IMR-90 (cell line): ENCODE measurements at regions not wholly inside any gene's neighbourhood (a gene's known extent, or its start where the extent isn't known, plus 50 kb on each side); places are given as distances from the start of the nearest gene placed in this dataset.

Source experiments
- ATAC-seq: fragments of 200-7000 bp; cut with Tn5 transposase; 2 replicates; pipeline ENCODE4 v1.9.1; 2020; ENCODE audit warnings: low read depth, mild to moderate bottlenecking, moderate library complexity
- BruUV-seq: library from RNA; stranded (reverse); fragments of 400-500 nt; replicated peaks from 2 replicates; lab custom pipeline; 2021; lab: Mats Ljungman, UMichigan
- CTCF ChIA-PET: fragments of 300-600 bp; formaldehyde crosslinking; extraction: SDS; loops from one replicate; lab custom pipeline; 2021; ENCODE audit warnings: antibody characterized with exemption; lab: Yijun Ruan, JAX
- POLR2A ChIA-PET: fragments of 300-600 bp; sonication (Branson Sonifier 250); formaldehyde crosslinking; loops from one replicate; lab custom pipeline; 2022; ENCODE audit warnings: antibody characterized with exemption; ENCODE audit not compliant: unreplicated experiment; lab: Charles Lee
- DNase-seq: peaks from one replicate; pipeline ENCODE4 v3.0.0; 2013
- H2AFZ ChIP-seq: replicated peaks from 2 replicates; pipeline ENCODE3; 2013; ENCODE audit warnings: low read length, mild to moderate bottlenecking; ENCODE audit not compliant: poor library complexity
- H2AK5ac ChIP-seq: 2 replicates; pipeline ENCODE4 v1.6.1; 2013; ENCODE audit warnings: low read depth, low read length, inconsistent platforms
- H2AK9ac ChIP-seq: replicated peaks from 2 replicates; pipeline ENCODE3; 2013; ENCODE audit warnings: mild to moderate bottlenecking, low read depth, low read length, moderate library complexity; ENCODE audit not compliant: poor library complexity
- H2BK120ac ChIP-seq: 2 replicates; pipeline ENCODE4 v1.6.1; 2013; ENCODE audit warnings: low read depth, low read length, inconsistent platforms
- H2BK15ac ChIP-seq: 3 replicates; pipeline ENCODE4 v1.6.1; 2013; ENCODE audit warnings: low read depth, low read length, inconsistent platforms
- H2BK20ac ChIP-seq: 2 replicates; pipeline ENCODE4 v1.6.1; 2013; ENCODE audit warnings: low read depth, mild to moderate bottlenecking, inconsistent platforms, low read length, moderate library complexity
- H2BK5ac ChIP-seq: 2 replicates; pipeline ENCODE4 v1.6.1; 2013; ENCODE audit warnings: mild to moderate bottlenecking, low read depth, low read length, inconsistent platforms; ENCODE audit not compliant: poor library complexity, severe bottlenecking
- H3K14ac ChIP-seq: replicated peaks from 2 replicates; pipeline ENCODE4 v1.6.1; 2013; ENCODE audit warnings: low read depth, low read length, inconsistent platforms
- H3K18ac ChIP-seq: 2 replicates; pipeline ENCODE4 v1.6.1; 2013; ENCODE audit warnings: low read depth, low read length, control low read depth
- H3K23ac ChIP-seq: 2 replicates; pipeline ENCODE4 v1.6.1; 2013; ENCODE audit warnings: low read depth, low read length, inconsistent platforms
- H3K27ac ChIP-seq: 2 replicates; pipeline ENCODE4 v1.5.1; 2013; ENCODE audit warnings: mild to moderate bottlenecking, control low read depth, low read length; ENCODE audit not compliant: insufficient read depth
- H3K27me3 ChIP-seq: 2 replicates; pipeline ENCODE4 v1.6.1; 2013; ENCODE audit warnings: low read length; ENCODE audit not compliant: control insufficient read depth, insufficient read depth
- H3K36me3 ChIP-seq: 2 replicates; pipeline ENCODE4 v1.6.1; 2013; ENCODE audit warnings: low read length, mixed read lengths; ENCODE audit not compliant: control insufficient read depth, insufficient read depth
- H3K4ac ChIP-seq: 2 replicates; pipeline ENCODE4 v1.6.1; 2013; ENCODE audit warnings: low read depth, low read length, inconsistent platforms
- H3K4me1 ChIP-seq: 2 replicates; pipeline ENCODE4 v1.6.1; 2013; ENCODE audit warnings: low read length, mixed read lengths; ENCODE audit not compliant: control insufficient read depth, insufficient read depth
- H3K4me2 ChIP-seq: 2 replicates; pipeline ENCODE4 v1.6.1; 2013; ENCODE audit warnings: low read depth, mild to moderate bottlenecking, control low read depth, low read length, moderate library complexity
- H3K4me3 ChIP-seq: 2 replicates; pipeline ENCODE4 v1.5.1; 2013; ENCODE audit warnings: low read depth, mild to moderate bottlenecking, control low read depth, low read length, moderate library complexity; ENCODE audit not compliant: insufficient read depth
- H3K56ac ChIP-seq: 2 replicates; pipeline ENCODE4 v1.6.1; 2013; ENCODE audit warnings: low read length, inconsistent platforms; ENCODE audit not compliant: insufficient read depth; ENCODE audit errors: extremely low read depth
- H3K79me1 ChIP-seq, 2 experiments: 2 replicates each; pipeline ENCODE4 v1.6.1; 2013; ENCODE audit warnings: low read length in 2 of 2, inconsistent platforms in 1 of 2, low read depth in 1 of 2
- H3K9ac ChIP-seq: 2 replicates; pipeline ENCODE4 v1.6.1; 2013; ENCODE audit warnings: low read depth, low read length, control low read depth
- H3K9me1 ChIP-seq: 2 replicates; pipeline ENCODE4 v1.6.1; 2013; ENCODE audit warnings: low read length, inconsistent platforms; ENCODE audit not compliant: insufficient read depth
- H3K9me3 ChIP-seq: 2 replicates; pipeline ENCODE4 v1.6.1; 2013; ENCODE audit warnings: low read length; ENCODE audit not compliant: control insufficient read depth, insufficient read depth
- H4K20me1 ChIP-seq: 2 replicates; pipeline ENCODE4 v1.6.1; 2013; ENCODE audit warnings: low read length, inconsistent platforms; ENCODE audit not compliant: insufficient read depth
- H4K5ac ChIP-seq: 2 replicates; pipeline ENCODE4 v1.6.1; 2013; ENCODE audit warnings: mild to moderate bottlenecking, low read depth, low read length, control low read depth
- H4K8ac ChIP-seq, 2 experiments: 2 replicates each; pipeline ENCODE4 v1.6.1; 2013; ENCODE audit warnings: low read depth in 2 of 2, low read length in 2 of 2, control low read depth in 1 of 2, inconsistent platforms in 1 of 2
- H4K91ac ChIP-seq: 2 replicates; pipeline ENCODE4 v1.6.1; 2013; ENCODE audit warnings: low read depth, low read length, inconsistent platforms; ENCODE audit not compliant: insufficient read depth
- BHLHE40 ChIP-seq: fragments of 150-350 bp; IDR thresholded peaks from 2 replicates; pipeline ENCODE4 v1.6.1; 2016; ENCODE audit warnings: mild to moderate bottlenecking, low read depth, low read length
- CEBPB ChIP-seq: IDR thresholded peaks from 2 replicates; pipeline ENCODE4 v1.6.1; 2012; ENCODE audit warnings: low read depth, low read length, improper control_type of control experiment
- CHD1 ChIP-seq: IDR thresholded peaks from 2 replicates; pipeline ENCODE4 v1.6.1; 2012; ENCODE audit warnings: low read depth, low read length, improper control_type of control experiment
- FOS ChIP-seq: fragments of 150-350 bp; IDR thresholded peaks from 2 replicates; pipeline ENCODE4 v1.6.1; 2016; ENCODE audit warnings: low read depth, low read length
- MAFK ChIP-seq: IDR thresholded peaks from 2 replicates; pipeline ENCODE4 v1.6.1; 2012; ENCODE audit warnings: low read depth, low read length, improper control_type of control experiment
- MAZ ChIP-seq: IDR thresholded peaks from 2 replicates; pipeline ENCODE4 v1.6.1; 2012; ENCODE audit warnings: low read depth, mild to moderate bottlenecking, low read length, improper control_type of control experiment, moderate library complexity, borderline replicate concordance
- MXI1 ChIP-seq: IDR thresholded peaks from 2 replicates; pipeline ENCODE4 v1.6.1; 2012; ENCODE audit warnings: low read depth, mild to moderate bottlenecking, low read length, moderate library complexity, borderline replicate concordance
- NFE2L2 ChIP-seq: fragments of 150-350 bp; IDR thresholded peaks from 2 replicates; pipeline ENCODE4 v1.6.1; 2016; ENCODE audit warnings: low read depth, mild to moderate bottlenecking, low read length
- POLR2A ChIP-seq: IDR thresholded peaks from 2 replicates; pipeline ENCODE4 v1.6.1; 2012; ENCODE audit warnings: mild to moderate bottlenecking, low read depth, low read length
- RAD21 ChIP-seq: IDR thresholded peaks from 2 replicates; pipeline ENCODE4 v1.6.1; 2012; ENCODE audit warnings: low read length, improper control_type of control experiment
- RCOR1 ChIP-seq: IDR thresholded peaks from 2 replicates; pipeline ENCODE4 v1.6.1; 2012; ENCODE audit warnings: mild to moderate bottlenecking, low read length, improper control_type of control experiment; ENCODE audit not compliant: insufficient replicate concordance
- RFX5 ChIP-seq: IDR thresholded peaks from 2 replicates; pipeline ENCODE4 v1.8.0; 2012; ENCODE audit warnings: low read depth, mild to moderate bottlenecking, low read length, moderate library complexity
- SMC3 ChIP-seq: fragments of 150-350 bp; IDR thresholded peaks from 2 replicates; pipeline ENCODE4 v1.6.1; 2016; ENCODE audit warnings: low read depth, mild to moderate bottlenecking, antibody characterized with exemption, low read length, moderate library complexity
- WGBS, 2 experiments: methylation state at CpG; one replicate each; pipeline versions ENCODE4 v1.1.5 to v1.1.7; 2013; ENCODE audit warnings: missing lambda C conversion rate in 2 of 2; ENCODE audit not compliant: insufficient read length in 1 of 2; ENCODE audit errors: extremely low coverage in 2 of 2; 5-methylcytosine and 5-hydroxymethylcytosine counted together
- dilution Hi-C: fragments of 300-500 bp; cut with HindIII; formaldehyde crosslinking; loops from one replicate; pipeline ENCODE4 v1.14.3; 2018; ENCODE audit warnings: low sequenced_read_pairs; ENCODE audit not compliant: unreplicated experiment
- in situ Hi-C: fragments of 300-500 bp; cut with MboI; formaldehyde crosslinking; loops from 3 replicates; pipeline ENCODE4 v1.14.3; 2019; ENCODE audit warnings: low sequenced_read_pairs, inconsistent platforms, mixed read lengths
- intact Hi-C: fragments of 100-400 bp; cut with micrococcal nuclease; formaldehyde crosslinking; loops from 2 replicates; pipeline ENCODE4 v1.10.0; 2022
- TF ChIP-seq, protein P1 (sequence below): conservative IDR thresholded peaks from 2 replicates; pipeline ENCODE4 v1.5.1; 2012; ENCODE audit warnings: mild to moderate bottlenecking, low read depth, low read length, improper control_type of control experiment
- TF ChIP-seq, protein P2 (sequence below): fragments of 150-350 bp; IDR thresholded peaks from 2 replicates; pipeline ENCODE4 v1.6.1; 2016; ENCODE audit warnings: low read depth, mild to moderate bottlenecking, low read length, moderate library complexity, borderline replicate concordance
- TF ChIP-seq, protein P3 (sequence below): fragments of 150-350 bp; IDR thresholded peaks from 2 replicates; pipeline ENCODE4 v1.6.1; 2017; ENCODE audit warnings: mild to moderate bottlenecking, antibody characterized with exemption, low read length, low read depth

DNA sequence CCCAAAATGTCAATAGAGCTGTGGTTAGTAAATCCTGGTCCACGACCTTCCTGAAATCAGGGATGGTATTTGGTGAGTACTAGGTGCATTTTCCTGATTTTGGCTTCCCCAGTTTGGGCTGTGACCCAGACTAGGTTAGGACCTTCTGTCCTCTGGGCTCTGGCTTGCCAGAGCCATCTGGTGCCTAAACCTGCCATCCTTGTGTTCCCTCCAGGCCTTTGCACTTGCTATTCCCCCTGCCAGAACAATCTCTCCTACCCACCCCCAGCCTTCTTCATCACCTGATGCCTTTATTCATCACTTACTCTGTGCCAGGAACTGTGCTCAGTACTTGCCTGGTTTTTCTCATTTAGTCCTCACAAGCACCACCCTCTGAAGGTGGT, 216.7 kb downstream of the RBM19 start:
- H3K4ac ChIP-seq = no peak overlapping the region
- no peak for DNase-seq
- intact Hi-C loops (no loop called here), dilution Hi-C loops (no loop called here), in situ Hi-C loops (no loop called here)
- H4K5ac ChIP-seq = no peak overlapping the region
- no peak overlapping the region for H2BK5ac ChIP-seq
- no peak overlapping the region for H2BK15ac ChIP-seq
- H4K8ac ChIP-seq = no peak overlapping the region
- no peak overlapping the region for H2BK20ac ChIP-seq
- no peaks in the 10 kb centered on the region for H3K9me3 ChIP-seq
- no peak overlapping the region for H3K27ac ChIP-seq
- H3K4me2 ChIP-seq = no peak overlapping the region
- WGBS, 2 experiments = no CpG with 5 or more reads among the region's 1 CpG
- no peaks in the 10 kb centered on the region for H3K79me1 ChIP-seq
- H2AK5ac ChIP-seq = no peak overlapping the region
- H3K23ac ChIP-seq = no peak overlapping the region
- no peaks in the 10 kb centered on the region for H4K20me1 ChIP-seq
- no TSS peak for BruUV-seq
- no peak overlapping the region for H3K4me3 ChIP-seq
- H4K91ac ChIP-seq = no peak overlapping the region
- TF ChIP-seq RCOR1 = no peak
- TF ChIP-seq, protein P1, sequence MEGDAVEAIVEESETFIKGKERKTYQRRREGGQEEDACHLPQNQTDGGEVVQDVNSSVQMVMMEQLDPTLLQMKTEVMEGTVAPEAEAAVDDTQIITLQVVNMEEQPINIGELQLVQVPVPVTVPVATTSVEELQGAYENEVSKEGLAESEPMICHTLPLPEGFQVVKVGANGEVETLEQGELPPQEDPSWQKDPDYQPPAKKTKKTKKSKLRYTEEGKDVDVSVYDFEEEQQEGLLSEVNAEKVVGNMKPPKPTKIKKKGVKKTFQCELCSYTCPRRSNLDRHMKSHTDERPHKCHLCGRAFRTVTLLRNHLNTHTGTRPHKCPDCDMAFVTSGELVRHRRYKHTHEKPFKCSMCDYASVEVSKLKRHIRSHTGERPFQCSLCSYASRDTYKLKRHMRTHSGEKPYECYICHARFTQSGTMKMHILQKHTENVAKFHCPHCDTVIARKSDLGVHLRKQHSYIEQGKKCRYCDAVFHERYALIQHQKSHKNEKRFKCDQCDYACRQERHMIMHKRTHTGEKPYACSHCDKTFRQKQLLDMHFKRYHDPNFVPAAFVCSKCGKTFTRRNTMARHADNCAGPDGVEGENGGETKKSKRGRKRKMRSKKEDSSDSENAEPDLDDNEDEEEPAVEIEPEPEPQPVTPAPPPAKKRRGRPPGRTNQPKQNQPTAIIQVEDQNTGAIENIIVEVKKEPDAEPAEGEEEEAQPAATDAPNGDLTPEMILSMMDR = no peak
- no peak for TF ChIP-seq RFX5
- TF ChIP-seq, protein P2, sequence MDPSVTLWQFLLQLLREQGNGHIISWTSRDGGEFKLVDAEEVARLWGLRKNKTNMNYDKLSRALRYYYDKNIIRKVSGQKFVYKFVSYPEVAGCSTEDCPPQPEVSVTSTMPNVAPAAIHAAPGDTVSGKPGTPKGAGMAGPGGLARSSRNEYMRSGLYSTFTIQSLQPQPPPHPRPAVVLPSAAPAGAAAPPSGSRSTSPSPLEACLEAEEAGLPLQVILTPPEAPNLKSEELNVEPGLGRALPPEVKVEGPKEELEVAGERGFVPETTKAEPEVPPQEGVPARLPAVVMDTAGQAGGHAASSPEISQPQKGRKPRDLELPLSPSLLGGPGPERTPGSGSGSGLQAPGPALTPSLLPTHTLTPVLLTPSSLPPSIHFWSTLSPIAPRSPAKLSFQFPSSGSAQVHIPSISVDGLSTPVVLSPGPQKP = no peak
- TF ChIP-seq RAD21 = no peak
- TF ChIP-seq SMC3 = no peak
- TF ChIP-seq CEBPB = no peak
- TF ChIP-seq FOS = no peak
- TF ChIP-seq BHLHE40 = no peak
- TF ChIP-seq MXI1 = no peak
- TF ChIP-seq MAZ = no peak
- no peak for TF ChIP-seq MAFK
- no peak for TF ChIP-seq POLR2A
- TF ChIP-seq, protein P3, sequence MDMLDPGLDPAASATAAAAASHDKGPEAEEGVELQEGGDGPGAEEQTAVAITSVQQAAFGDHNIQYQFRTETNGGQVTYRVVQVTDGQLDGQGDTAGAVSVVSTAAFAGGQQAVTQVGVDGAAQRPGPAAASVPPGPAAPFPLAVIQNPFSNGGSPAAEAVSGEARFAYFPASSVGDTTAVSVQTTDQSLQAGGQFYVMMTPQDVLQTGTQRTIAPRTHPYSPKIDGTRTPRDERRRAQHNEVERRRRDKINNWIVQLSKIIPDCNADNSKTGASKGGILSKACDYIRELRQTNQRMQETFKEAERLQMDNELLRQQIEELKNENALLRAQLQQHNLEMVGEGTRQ = no peak
- TF ChIP-seq CHD1 = no peak
- no peak for TF ChIP-seq NFE2L2
- no peak overlapping the region for H2AK9ac ChIP-seq
- no peak overlapping the region for H2BK120ac ChIP-seq
- H3K9me1 ChIP-seq = no peaks in the 10 kb centered on the region
- no peak overlapping the region for H3K56ac ChIP-seq
- H3K4me1 ChIP-seq = no peaks in the 10 kb centered on the region
- peaks cover 25% of the 10 kb centered on the region for H3K27me3 ChIP-seq
- POLR2A ChIA-PET = no interaction called here
- no peak for ATAC-seq
- no peak overlapping the region for H2AFZ ChIP-seq
- no peaks in the 10 kb centered on the region for H3K36me3 ChIP-seq
- no peak overlapping the region for H3K14ac ChIP-seq
- no peak overlapping the region for H3K18ac ChIP-seq
- CTCF ChIA-PET = no interaction called here
- no peak overlapping the region for H3K9ac ChIP-seq
